OCI-LY1 (cell line): ENCODE measurements at regions not wholly inside any gene's neighbourhood (a gene's known extent, or its start where the extent isn't known, plus 50 kb on each side); places are given as distances from the start of the nearest gene placed in this dataset.

Experiments
- H2AFZ ChIP-seq: fragments of 200-600 bp; sonication (generic), shearing (Covaris generic); 2 replicates; pipeline ENCODE4 v1.6.0; 2014; ENCODE audit warnings: antibody characterized with exemption, mild to moderate bottlenecking, low read length
- H3F3A ChIP-seq: fragments of 200-600 bp; sonication (generic), shearing (Covaris generic); 2 replicates; pipeline ENCODE4 v1.6.0; 2014; ENCODE audit warnings: mild to moderate bottlenecking, antibody characterized with exemption, low read length, moderate library complexity; ENCODE audit not compliant: insufficient read depth
- H3K27ac ChIP-seq: fragments of 200-600 bp; sonication (generic); 2 replicates; pipeline ENCODE4 v1.5.1; 2014; ENCODE audit warnings: low read length, mixed run types, mild to moderate bottlenecking, low read depth; ENCODE audit not compliant: poor library complexity, severe bottlenecking
- H3K27me3 ChIP-seq: fragments of 200-600 bp; sonication (generic); 2 replicates; pipeline ENCODE4 v1.6.0; 2014; ENCODE audit warnings: antibody characterized with exemption, mild to moderate bottlenecking, low read length, moderate library complexity; ENCODE audit not compliant: insufficient read depth
- H3K36me3 ChIP-seq: fragments of 200-600 bp; sonication (generic); 2 replicates; pipeline ENCODE4 v1.6.1; 2014; ENCODE audit warnings: mild to moderate bottlenecking, antibody characterized with exemption, low read length, moderate library complexity, mixed read lengths; ENCODE audit not compliant: insufficient read depth
- H3K4me1 ChIP-seq: fragments of 200-600 bp; sonication (generic); 2 replicates; pipeline ENCODE4 v1.5.1; 2014; ENCODE audit warnings: mild to moderate bottlenecking, low read length, moderate library complexity; ENCODE audit not compliant: insufficient read depth, severe bottlenecking
- H3K4me2 ChIP-seq: fragments of 200-600 bp; sonication (generic), shearing (Covaris generic); 2 replicates; pipeline ENCODE4 v1.6.1; 2014; ENCODE audit warnings: low read length
- H3K4me3 ChIP-seq: fragments of 200-600 bp; sonication (generic); 2 replicates; pipeline ENCODE4 v1.5.1; 2014; ENCODE audit warnings: low read length, low read depth, mild to moderate bottlenecking, mixed read lengths; ENCODE audit not compliant: poor library complexity, severe bottlenecking
- H3K79me2 ChIP-seq: fragments of 200-600 bp; shearing (Covaris generic); 2 replicates; pipeline ENCODE4 v1.6.1; 2016; ENCODE audit warnings: mixed run types, low read length, mixed read lengths; ENCODE audit not compliant: insufficient read depth
- H3K9ac ChIP-seq: fragments of 200-600 bp; sonication (generic), shearing (Covaris generic); 2 replicates; pipeline ENCODE4 v1.6.1; 2014; ENCODE audit warnings: mild to moderate bottlenecking, low read length, mixed read lengths
- H3K9me2 ChIP-seq: fragments of 200-600 bp; sonication (generic), shearing (Covaris generic); 2 replicates; pipeline ENCODE4 v1.6.1; 2014; ENCODE audit warnings: low read depth, mild to moderate bottlenecking, low read length, mixed read lengths
- H3K9me3 ChIP-seq: fragments of 200-600 bp; shearing (Covaris generic); 2 replicates; pipeline ENCODE4 v1.6.1; 2014; ENCODE audit warnings: low read length, mixed read lengths
- H4K20me1 ChIP-seq: fragments of 200-600 bp; sonication (generic), shearing (Covaris generic); 2 replicates; pipeline ENCODE4 v1.6.0; 2016; ENCODE audit warnings: mild to moderate bottlenecking, low read length; ENCODE audit not compliant: insufficient read depth
- CTCF ChIP-seq: fragments of 200-600 bp; sonication (generic), shearing (Covaris generic); IDR thresholded peaks from 2 replicates; pipeline ENCODE4 v1.5.1; 2017; ENCODE audit warnings: mild to moderate bottlenecking, antibody characterized with exemption, low read length, moderate library complexity, mixed read lengths
- EZH2 ChIP-seq: fragments of 200-600 bp; sonication (generic), shearing (Covaris generic); IDR thresholded peaks from 2 replicates; pipeline ENCODE4 v1.8.0; 2017; ENCODE audit warnings: borderline replicate concordance, mixed run types, mild to moderate bottlenecking, antibody characterized with exemption, low read length, moderate library complexity, mixed read lengths

GRCh38 chr19:27774337-27774736 lies 1438.6 kb downstream of the UQCRFS1 start:
- H3K4me1 ChIP-seq, result no peaks in the 10 kb centered on the region
- no peak overlapping the region for H3K4me2 ChIP-seq
- H3K27me3 ChIP-seq, result no peaks in the 10 kb centered on the region
- H4K20me1 ChIP-seq, result no peaks in the 10 kb centered on the region
- H2AFZ ChIP-seq, result no peak overlapping the region
- H3K9ac ChIP-seq, result no peak overlapping the region
- H3K9me2 ChIP-seq, result no peaks in the 10 kb centered on the region
- no peaks in the 10 kb centered on the region for H3K9me3 ChIP-seq
- TF ChIP-seq CTCF, result no peak
- no peak for TF ChIP-seq EZH2
- H3F3A ChIP-seq, result no peaks in the 10 kb centered on the region
- H3K79me2 ChIP-seq, result no peaks in the 10 kb centered on the region
- peaks cover 22% of the 10 kb centered on the region for H3K36me3 ChIP-seq
- H3K27ac ChIP-seq, result no peak overlapping the region
- H3K4me3 ChIP-seq, result no peak overlapping the region

- Histone ChIP-seq H3K4me1 (no peaks in the 10 kb centered on the region), H3K9me3 (no peaks in the 10 kb centered on the region)
Observed at GRCh38 chr19:27773318-27774094, 1439.4 kb downstream of the UQCRFS1 start.

GRCh38 chr19:27772059-27772458 lies 1440.9 kb downstream of the UQCRFS1 start:
- no peak for TF ChIP-seq EZH2
- TF ChIP-seq CTCF, result no peak
- no peaks in the 10 kb centered on the region for H3K9me2 ChIP-seq
- H3K9ac ChIP-seq, result no peak overlapping the region
- no peak overlapping the region for H3K4me2 ChIP-seq
- peaks cover 22% of the 10 kb centered on the region for H3K36me3 ChIP-seq
- H3K9me3 ChIP-seq, result no peaks in the 10 kb centered on the region
- H3K4me1 ChIP-seq, result no peaks in the 10 kb centered on the region
- H3K4me3 ChIP-seq, result no peak overlapping the region
- H4K20me1 ChIP-seq, result no peaks in the 10 kb centered on the region
- H3K79me2 ChIP-seq, result no peaks in the 10 kb centered on the region
- H2AFZ ChIP-seq, result no peak overlapping the region
- no peaks in the 10 kb centered on the region for H3F3A ChIP-seq
- no peaks in the 10 kb centered on the region for H3K27me3 ChIP-seq
- H3K27ac ChIP-seq, result no peak overlapping the region

More at GRCh38 chr19:27773318-27774094, 1439.4 kb downstream of the UQCRFS1 start:
- H4K20me1 ChIP-seq, result no peaks in the 10 kb centered on the region
- no peaks in the 10 kb centered on the region for H3K79me2 ChIP-seq
- no peak overlapping the region for H3K4me2 ChIP-seq
- no peaks in the 10 kb centered on the region for H3F3A ChIP-seq
- no peak overlapping the region for H3K9ac ChIP-seq
- no peak overlapping the region for H3K4me3 ChIP-seq
- H3K9me2 ChIP-seq, result no peaks in the 10 kb centered on the region
- no peaks in the 10 kb centered on the region for H3K27me3 ChIP-seq
- H3K27ac ChIP-seq, result no peak overlapping the region
- TF ChIP-seq EZH2 (no peak), CTCF (no peak)
- no peak overlapping the region for H2AFZ ChIP-seq
- peaks cover 22% of the 10 kb centered on the region for H3K36me3 ChIP-seq
